ENCODE measurements at regions not wholly inside any gene's neighbourhood (a gene's known extent, or its start where the extent isn't known, plus 50 kb on each side); places are given as distances from the start of the nearest gene placed in this dataset.

- DNase-seq (ENCODE audit: low read depth in 2 of 2), result no peak
These were observed 53.0 kb upstream of the HES1 start for GRCh38 chr3:194082743-194083636.

- DNase-seq (ENCODE audit: low read depth in 2 of 2), result no peak
These were observed 52.2 kb upstream of the HES1 start for GRCh38 chr3:194083637-194084224.

DNA sequence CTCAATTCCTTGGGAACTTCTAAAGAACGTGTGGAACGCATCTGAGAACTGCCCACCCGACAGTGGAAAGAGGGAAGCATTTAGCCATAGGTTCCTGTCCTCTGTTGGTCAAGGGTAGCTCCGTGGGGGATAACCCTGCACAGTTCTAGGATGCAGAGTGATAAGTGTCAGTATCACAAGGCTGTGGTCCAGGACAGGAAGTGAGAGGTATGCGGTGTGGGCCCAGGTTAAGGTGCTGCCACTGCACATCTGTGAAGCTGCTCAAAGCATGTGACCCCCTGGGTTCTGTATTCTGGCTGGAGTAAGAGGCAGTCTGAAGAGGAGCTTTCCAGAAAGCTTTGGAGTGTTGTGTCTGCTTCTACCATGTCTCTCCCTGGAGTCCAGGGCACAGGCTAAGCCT is 51.7 kb upstream of the HES1 start:
- no peak for DNase-seq (ENCODE audit: low read depth in 2 of 2)
